Stomach (tissue), 8 donors: ENCODE measurements at regions not wholly inside any gene's neighbourhood (a gene's known extent, or its start where the extent isn't known, plus 50 kb on each side); places are given as distances from the start of the nearest gene placed in this dataset.
A peak's percentile ranks its signal among the peaks of the same experiment; 100 is the strongest.

Experiments
- DNase-seq, 2 donors: peaks; one replicate each; pipeline versions ENCODE4 v3.0.0 to v3.0.0-alpha.2; 2013 to 2019
- H3K27ac ChIP-seq, 5 donors: fragments of 200-600 bp in 4 of 5; sonication (generic) in 4 of 5; one replicate each; pipeline ENCODE4 v1.5.1; 2013 to 2019; ENCODE audit warnings: mild to moderate bottlenecking in 1 of 5, moderate library complexity in 1 of 5
- H3K27me3 ChIP-seq, 3 donors: fragments of 200-600 bp; sonication (generic); one replicate each; pipeline ENCODE4 v1.5.1; 2017 to 2019; ENCODE audit warnings: mixed run types in 1 of 3
- H3K36me3 ChIP-seq, 4 donors: fragments of 200-600 bp; sonication (generic); 1 replicate in 3 of 4; 2 replicates in 1 of 4; pipeline ENCODE4 v1.5.1; 2016 to 2019
- H3K4me1 ChIP-seq, 4 donors: fragments of 200-600 bp; sonication (generic); one replicate each; pipeline ENCODE4 v1.5.1; 2016 to 2019
- H3K4me3 ChIP-seq, 4 donors: fragments of 200-600 bp; sonication (generic) in 3 of 4; one replicate each; pipeline ENCODE4 v1.5.1; 2016 to 2019; ENCODE audit warnings: mild to moderate bottlenecking in 1 of 4
- H3K9me3 ChIP-seq, 4 donors: fragments of 200-600 bp; sonication (generic); one replicate each; pipeline ENCODE4 v1.5.1; 2016 to 2019
- CTCF ChIP-seq, 7 experiments: fragments of 450-650 bp in 4 of 7; fragments of 200-600 bp in 3 of 7; sonication (generic) in 3 of 7; IDR thresholded peaks; one replicate each; pipeline ENCODE4 v1.5.1; 2016 to 2019; ENCODE audit warnings: antibody characterized with exemption in 7 of 7, control low read depth in 2 of 7, mild to moderate bottlenecking in 1 of 7
- EP300 ChIP-seq: sonication (generic); formaldehyde crosslinking; IDR thresholded peaks from one replicate; pipeline ENCODE4 v1.6.1; 2017; ENCODE audit warnings: antibody characterized with exemption
- POLR2A ChIP-seq, 4 donors: fragments of 450-650 bp; IDR thresholded peaks; one replicate each; pipeline ENCODE4 v1.6.1; 2016; ENCODE audit warnings: antibody characterized with exemption in 4 of 4, control low read depth in 2 of 4, mild to moderate bottlenecking in 1 of 4, moderate library complexity in 1 of 4
- POLR2AphosphoS5 ChIP-seq, 3 donors: sonication (generic); formaldehyde crosslinking; IDR thresholded peaks; one replicate each; pipeline ENCODE4 v1.6.1; 2016; ENCODE audit warnings: antibody characterized with exemption in 3 of 3
- WGBS, 5 donors: extraction: QIAGEN DNeasy Blood & Tissue Kit in 3 of 5; methylation state at CpG; one replicate each; pipeline versions ENCODE4 v1.1.5 to v1.1.7; 2013 to 2018; 5-methylcytosine and 5-hydroxymethylcytosine counted together
- intact Hi-C: fragments of 100-400 bp; cut with DNase I; formaldehyde crosslinking; loops from one replicate; pipeline ENCODE4 v1.15.1; 2023; ENCODE audit warnings: low total_unique reads
- donor health status: healthy with polysubstance abuse.
- donor health status: Bipolar disorder and iron deficiency.
- donor health status: healthy.

GRCh38 chr16:26643519-26643918 is 423.2 kb upstream of the C16orf82 start:
- Histone ChIP-seq H3K27ac (no peak overlapping the region), H3K9me3 (no peaks in the 10 kb centered on the region), H3K27me3 (peaks cover 0 to 6% (median 0%) of the 10 kb centered on the region in 3 donors), H3K4me1 (no peaks in the 10 kb centered on the region), H3K36me3 (no peaks in the 10 kb centered on the region), H3K4me3 (no peak overlapping the region)
- TF ChIP-seq CTCF (IDR thresholded peaks at IDR 0.05): no peak
- no peak for TF ChIP-seq POLR2AphosphoS5 (IDR thresholded peaks at IDR 0.05)
- TF ChIP-seq POLR2A (IDR thresholded peaks at IDR 0.05): no peak
- no peak for TF ChIP-seq EP300
- 32 to 63% (median 55%) methylated on average over 3 of the region's 3 CpGs for WGBS, 5 donors
- intact Hi-C loops: no loop called here
- DNase-seq: no peak

GRCh38 chr16:26644912-26645543 is 421.7 kb upstream of the C16orf82 start:
- Histone ChIP-seq H3K27ac (no peak overlapping the region), H3K36me3 (no peaks in the 10 kb centered on the region), H3K27me3 (peaks cover 0 to 6% (median 0%) of the 10 kb centered on the region in 3 donors), H3K4me1 (no peaks in the 10 kb centered on the region), H3K9me3 (no peaks in the 10 kb centered on the region), H3K4me3 (no peak overlapping the region)
- no peak for TF ChIP-seq POLR2A (IDR thresholded peaks at IDR 0.05)
- no peak for TF ChIP-seq CTCF (IDR thresholded peaks at IDR 0.05)
- no peak for TF ChIP-seq POLR2AphosphoS5 (IDR thresholded peaks at IDR 0.05)
- TF ChIP-seq EP300: no peak
- intact Hi-C loops: no loop called here
- WGBS, 5 donors: 73 to 79% (median 77%) methylated on average over 11 of the region's 11 CpGs
- peak in 1 of 2 donors; percentile 7 for DNase-seq

- intact Hi-C loops: no loop called here
- Histone ChIP-seq H3K27ac (no peak overlapping the region), H3K9me3 (no peaks in the 10 kb centered on the region), H3K27me3 (peaks cover 0 to 6% (median 0%) of the 10 kb centered on the region in 3 donors), H3K4me3 (no peak overlapping the region), H3K36me3 (no peaks in the 10 kb centered on the region), H3K4me1 (no peaks in the 10 kb centered on the region)
- WGBS, 5 donors: 13 to 22% (median 20%) methylated on average over 9 of the region's 9 CpGs
- TF ChIP-seq POLR2AphosphoS5 (IDR thresholded peaks at IDR 0.05) (no peak), CTCF (IDR thresholded peaks at IDR 0.05) (no peak)
- DNase-seq: peak in 1 of 2 donors; percentile 29
Observed at GRCh38 chr16:26645614-26646013, 421.1 kb upstream of the C16orf82 start.

- no peak for TF ChIP-seq CTCF (IDR thresholded peaks at IDR 0.05)
- TF ChIP-seq EP300: no peak
- TF ChIP-seq POLR2A (IDR thresholded peaks at IDR 0.05): no peak
- no peak for TF ChIP-seq POLR2AphosphoS5 (IDR thresholded peaks at IDR 0.05)
- no peak for DNase-seq
- Histone ChIP-seq H3K36me3 (no peaks in the 10 kb centered on the region), H3K27ac (no peak overlapping the region), H3K4me3 (no peak overlapping the region), H3K9me3 (no peaks in the 10 kb centered on the region), H3K27me3 (no peaks in the 10 kb centered on the region), H3K4me1 (no peaks in the 10 kb centered on the region)
- 62 to 87% (median 75%) methylated on average over 4 of the region's 4 CpGs for WGBS, 5 donors
- intact Hi-C loops: no loop called here
Observed at GRCh38 chr16:26647870-26648269, 418.9 kb upstream of the C16orf82 start.
